GM12892 (cell line): ENCODE measurements at regions not wholly inside any gene's neighbourhood (a gene's known extent, or its start where the extent isn't known, plus 50 kb on each side); places are given as distances from the start of the nearest gene placed in this dataset.

Experiments used
- POLR2A ChIP-seq: IDR thresholded peaks from 2 replicates; pipeline ENCODE4 v1.6.1; 2011; ENCODE audit warnings: low read depth, low read length, control low read depth
- POLR2AphosphoS5 ChIP-seq: IDR thresholded peaks from 2 replicates; pipeline ENCODE4 v1.6.1; 2011; ENCODE audit warnings: low read depth, low read length, control low read depth

- no peak for TF ChIP-seq POLR2AphosphoS5
- no peak for TF ChIP-seq POLR2A
Measured at GRCh38 chr15:62457100-62457499, 292.0 kb upstream of the C2CD4B start.
